Endometrial microvascular endothelial cells (primary cell): ENCODE measurements at regions not wholly inside any gene's neighbourhood (a gene's known extent, or its start where the extent isn't known, plus 50 kb on each side); places are given as distances from the start of the nearest gene placed in this dataset.

Experiments
- in situ Hi-C: cut with HindIII; loops from 2 replicates; pipeline ENCODE4 v1.10.0; 2017; ENCODE audit warnings: low sequenced_read_pairs, low pct_unique_long_range_greater_than_20kb; ENCODE audit errors: inconsistent ontology term

GRCh38 chr2:235105821-235106359 lies 154.1 kb downstream of the SH3BP4 start:
- in situ Hi-C loops, result loop anchor here (25.0 kb wide), 1 partner anchor 519 kb away; no protein-coding TSS in a partner anchor

- in situ Hi-C loops, result loop anchor here (25.0 kb wide), 1 partner anchor 520 kb away; no protein-coding TSS in a partner anchor
Measured at GRCh38 chr2:235106874-235107639, 155.2 kb downstream of the SH3BP4 start.

GRCh38 chr2:235107640-235107951 lies 155.8 kb downstream of the SH3BP4 start:
- in situ Hi-C loops, result loop anchor here (25.0 kb wide), 1 partner anchor 520 kb away; no protein-coding TSS in a partner anchor

- in situ Hi-C loops, result loop anchor here (25.0 kb wide), 1 partner anchor 522 kb away; no protein-coding TSS in a partner anchor
Measured at GRCh38 chr2:235109561-235109960, 157.7 kb downstream of the SH3BP4 start.

GRCh38 chr2:235112365-235112764 lies 160.5 kb downstream of the SH3BP4 start:
- in situ Hi-C loops, result loop anchor here (25.0 kb wide), 1 partner anchor 525 kb away; no protein-coding TSS in a partner anchor

- in situ Hi-C loops, result loop anchor here (25.0 kb wide), 1 partner anchor 527 kb away; no protein-coding TSS in a partner anchor
Measured at GRCh38 chr2:235113854-235114253, 162.0 kb downstream of the SH3BP4 start.

- in situ Hi-C loops, result loop anchor here (25.0 kb wide), 1 partner anchor 527 kb away; no protein-coding TSS in a partner anchor
Measured at GRCh38 chr2:235114286-235114685, 162.5 kb downstream of the SH3BP4 start.

GRCh38 chr2:235115521-235115920 lies 163.7 kb downstream of the SH3BP4 start:
- in situ Hi-C loops, result loop anchor here (25.0 kb wide), 1 partner anchor 528 kb away; no protein-coding TSS in a partner anchor

GRCh38 chr2:235116885-235117492 lies 165.2 kb downstream of the SH3BP4 start:
- in situ Hi-C loops, result loop anchor here (25.0 kb wide), 1 partner anchor 530 kb away; no protein-coding TSS in a partner anchor

- in situ Hi-C loops, result no loop called here
Measured at GRCh38 chr2:235126768-235127167, 175.0 kb downstream of the SH3BP4 start.

GRCh38 chr2:235127931-235128330 lies 176.1 kb downstream of the SH3BP4 start:
- in situ Hi-C loops, result no loop called here

- in situ Hi-C loops, result no loop called here
Measured at GRCh38 chr2:235129850-235130249, 178.0 kb downstream of the SH3BP4 start.

- in situ Hi-C loops, result no loop called here
Measured at GRCh38 chr2:235131334-235132305, 179.8 kb downstream of the SH3BP4 start.

- in situ Hi-C loops, result no loop called here
Measured at GRCh38 chr2:235132651-235133050, 180.8 kb downstream of the SH3BP4 start.

GRCh38 chr2:235133837-235134236 lies 182.0 kb downstream of the SH3BP4 start:
- in situ Hi-C loops, result no loop called here

- in situ Hi-C loops, result no loop called here
Measured at GRCh38 chr2:235134420-235134819, 182.6 kb downstream of the SH3BP4 start.

- in situ Hi-C loops, result no loop called here
Measured at GRCh38 chr2:235135195-235135965, 183.6 kb downstream of the SH3BP4 start.

- in situ Hi-C loops, result no loop called here
Measured at GRCh38 chr2:235135990-235136561, 184.3 kb downstream of the SH3BP4 start.
